ENCODE measurements at regions not wholly inside any gene's neighbourhood (a gene's known extent, or its start where the extent isn't known, plus 50 kb on each side); places are given as distances from the start of the nearest gene placed in this dataset.

GRCh38 chr21:16408280-16408679, 678.5 kb downstream of the USP25 start:
- no peak for TF ChIP-seq CTCF (IDR thresholded peaks at IDR 0.05; ENCODE audit: poor library complexity, severe bottlenecking)
- Histone ChIP-seq H3K36me3 (ENCODE audit: low read depth) (no peaks in the 10 kb centered on the region), H3K4me1 (ENCODE audit: insufficient read depth, poor library complexity, severe bottlenecking) (no peaks in the 10 kb centered on the region), H3K27me3 (ENCODE audit: insufficient read depth, poor library complexity, severe bottlenecking) (no peaks in the 10 kb centered on the region), H3K4me3 (ENCODE audit: severe bottlenecking) (no peak overlapping the region), H3K27ac (ENCODE audit: poor library complexity, severe bottlenecking) (no peak overlapping the region), H3K9me3 (ENCODE audit: severe bottlenecking) (no peaks in the 10 kb centered on the region)
- DNase-seq (ENCODE audit: low spot score) (no peak), ATAC-seq (ENCODE audit: low read depth) (no peak)

GRCh38 chr21:16409352-16409751, 679.6 kb downstream of the USP25 start:
- TF ChIP-seq CTCF (IDR thresholded peaks at IDR 0.05; ENCODE audit: poor library complexity, severe bottlenecking), result no peak
- Histone ChIP-seq H3K36me3 (ENCODE audit: low read depth) (no peaks in the 10 kb centered on the region), H3K9me3 (ENCODE audit: severe bottlenecking) (no peaks in the 10 kb centered on the region), H3K4me1 (ENCODE audit: insufficient read depth, poor library complexity, severe bottlenecking) (no peaks in the 10 kb centered on the region), H3K27me3 (ENCODE audit: insufficient read depth, poor library complexity, severe bottlenecking) (no peaks in the 10 kb centered on the region), H3K4me3 (ENCODE audit: severe bottlenecking) (no peak overlapping the region), H3K27ac (ENCODE audit: poor library complexity, severe bottlenecking) (no peak overlapping the region)
- ATAC-seq (ENCODE audit: low read depth) (no peak), DNase-seq (ENCODE audit: low spot score) (no peak)

GRCh38 chr21:16418226-16418625, 688.4 kb downstream of the USP25 start:
- peaks cover 45% of the 10 kb centered on the region for H3K27me3 ChIP-seq (ENCODE audit: insufficient read depth, poor library complexity, severe bottlenecking)
- no peak overlapping the region for H3K27ac ChIP-seq (ENCODE audit: poor library complexity, severe bottlenecking)
- no peak for ATAC-seq (ENCODE audit: low read depth)
- TF ChIP-seq CTCF (IDR thresholded peaks at IDR 0.05; ENCODE audit: poor library complexity, severe bottlenecking), result no peak
- H3K4me1 ChIP-seq (ENCODE audit: insufficient read depth, poor library complexity, severe bottlenecking), result no peaks in the 10 kb centered on the region
- H3K4me3 ChIP-seq (ENCODE audit: severe bottlenecking), result no peak overlapping the region
- no peak for DNase-seq (ENCODE audit: low spot score)
- H3K36me3 ChIP-seq (ENCODE audit: low read depth), result no peaks in the 10 kb centered on the region
- H3K9me3 ChIP-seq (ENCODE audit: severe bottlenecking), result no peaks in the 10 kb centered on the region

- H3K36me3 ChIP-seq (ENCODE audit: low read depth), result no peaks in the 10 kb centered on the region
- peaks cover 49% of the 10 kb centered on the region for H3K27me3 ChIP-seq (ENCODE audit: insufficient read depth, poor library complexity, severe bottlenecking)
- H3K27ac ChIP-seq (ENCODE audit: poor library complexity, severe bottlenecking), result no peak overlapping the region
- H3K4me3 ChIP-seq (ENCODE audit: severe bottlenecking), result no peak overlapping the region
- no peaks in the 10 kb centered on the region for H3K4me1 ChIP-seq (ENCODE audit: insufficient read depth, poor library complexity, severe bottlenecking)
- no peaks in the 10 kb centered on the region for H3K9me3 ChIP-seq (ENCODE audit: severe bottlenecking)
- ATAC-seq (ENCODE audit: low read depth) (no peak), DNase-seq (ENCODE audit: low spot score) (no peak)
- no peak for TF ChIP-seq CTCF (IDR thresholded peaks at IDR 0.05; ENCODE audit: poor library complexity, severe bottlenecking)
Measured at GRCh38 chr21:16418642-16419041, 688.9 kb downstream of the USP25 start.

GRCh38 chr21:16419188-16419921, 689.6 kb downstream of the USP25 start:
- no peak overlapping the region for H3K4me3 ChIP-seq (ENCODE audit: severe bottlenecking)
- no peak overlapping the region for H3K27ac ChIP-seq (ENCODE audit: poor library complexity, severe bottlenecking)
- no peaks in the 10 kb centered on the region for H3K9me3 ChIP-seq (ENCODE audit: severe bottlenecking)
- H3K36me3 ChIP-seq (ENCODE audit: low read depth), result no peaks in the 10 kb centered on the region
- DNase-seq (ENCODE audit: low spot score), result no peak
- ATAC-seq (ENCODE audit: low read depth), result no peak
- H3K4me1 ChIP-seq (ENCODE audit: insufficient read depth, poor library complexity, severe bottlenecking), result no peaks in the 10 kb centered on the region
- H3K27me3 ChIP-seq (ENCODE audit: insufficient read depth, poor library complexity, severe bottlenecking), result peaks cover 55% of the 10 kb centered on the region
- no peak for TF ChIP-seq CTCF (IDR thresholded peaks at IDR 0.05; ENCODE audit: poor library complexity, severe bottlenecking)

Measured in RWPE2 (cell line).